Hepatocyte (in vitro differentiated cells): ENCODE measurements at regions not wholly inside any gene's neighbourhood (a gene's known extent, or its start where the extent isn't known, plus 50 kb on each side); places are given as distances from the start of the nearest gene placed in this dataset.

ENCODE experiments used
- DNase-seq: peaks from one replicate; pipeline ENCODE4 v3.0.0-alpha.2; 2016; ENCODE audit warnings: low spot score
- H2AFZ ChIP-seq: fragments of 200-600 bp; sonication (generic); 2 replicates; pipeline ENCODE4 v1.6.0; 2016; ENCODE audit warnings: antibody characterized with exemption, mild to moderate bottlenecking
- H3K27ac ChIP-seq: fragments of 200-600 bp; sonication (generic); 2 replicates; pipeline ENCODE4 v1.5.1; 2016; ENCODE audit warnings: mild to moderate bottlenecking
- H3K27me3 ChIP-seq: fragments of 200-600 bp; sonication (generic); 2 replicates; pipeline ENCODE4 v1.6.1; 2016
- H3K36me3 ChIP-seq: fragments of 200-600 bp; sonication (generic); replicated peaks from 2 replicates; pipeline ENCODE4 v1.5.1; 2016; ENCODE audit warnings: low read depth; ENCODE audit not compliant: insufficient read depth
- H3K4me1 ChIP-seq: fragments of 200-600 bp; sonication (generic); 2 replicates; pipeline ENCODE4 v1.5.1; 2016; ENCODE audit warnings: mild to moderate bottlenecking, moderate library complexity; ENCODE audit not compliant: insufficient read depth
- H3K4me2 ChIP-seq: fragments of 200-600 bp; sonication (generic); 2 replicates; pipeline ENCODE4 v1.6.0; 2016
- H3K4me3 ChIP-seq: fragments of 200-600 bp; sonication (generic); 2 replicates; pipeline ENCODE4 v1.5.1; 2016; ENCODE audit warnings: mild to moderate bottlenecking
- H3K79me2 ChIP-seq: fragments of 200-600 bp; sonication (generic); 2 replicates; pipeline ENCODE4 v1.6.0; 2017; ENCODE audit warnings: mild to moderate bottlenecking
- H3K9me2 ChIP-seq: fragments of 200-600 bp; sonication (generic); replicated peaks from 2 replicates; pipeline ENCODE4 v1.6.0; 2017; ENCODE audit warnings: mild to moderate bottlenecking; ENCODE audit not compliant: insufficient read depth
- H3K9me3 ChIP-seq: fragments of 200-600 bp; sonication (generic); 2 replicates; pipeline ENCODE4 v1.5.1; 2016; ENCODE audit warnings: low read depth, mild to moderate bottlenecking
- H4K20me1 ChIP-seq: fragments of 200-600 bp; sonication (generic); 2 replicates; pipeline ENCODE4 v1.6.0; 2016; ENCODE audit warnings: mild to moderate bottlenecking; ENCODE audit not compliant: insufficient read depth, poor library complexity, severe bottlenecking
- CTCF ChIP-seq: fragments of 200-600 bp; sonication (generic); IDR thresholded peaks from 2 replicates; pipeline ENCODE4 v1.5.1; 2016; ENCODE audit warnings: antibody characterized with exemption, mild to moderate bottlenecking; ENCODE audit not compliant: poor library complexity
- EZH2 ChIP-seq: fragments of 200-600 bp; sonication (generic); IDR thresholded peaks from 2 replicates; pipeline ENCODE4 v1.6.1; 2016; ENCODE audit warnings: antibody characterized with exemption, mild to moderate bottlenecking, borderline replicate concordance
- EZH2phosphoT487 ChIP-seq: fragments of 200-600 bp; sonication (generic); IDR thresholded peaks from one replicate; pipeline ENCODE4 v1.6.1; 2018; ENCODE audit warnings: antibody characterized with exemption, mild to moderate bottlenecking, low read depth, moderate library complexity; ENCODE audit not compliant: unreplicated experiment, severe bottlenecking
- WGBS: methylation state at CpG from one replicate; pipeline ENCODE4 v1.1.6; 2016; ENCODE audit warnings: low lambda C conversion rate; ENCODE audit errors: missing lambda C conversion rate; 5-methylcytosine and 5-hydroxymethylcytosine counted together

GRCh38 chr14:71474301-71475265, 457.6 kb upstream of the RGS6 start:
- 80% methylated on average over 4 of the region's 4 CpGs for WGBS
- Histone ChIP-seq H3K9me2 (no peaks in the 10 kb centered on the region), H3K79me2 (peaks cover 77% of the 10 kb centered on the region)

GRCh38 chr14:71475916-71476315, 456.3 kb upstream of the RGS6 start:
- H3K27me3 ChIP-seq, result no peaks in the 10 kb centered on the region
- no peaks in the 10 kb centered on the region for H4K20me1 ChIP-seq
- H3K36me3 ChIP-seq, result no peaks in the 10 kb centered on the region
- H3K4me1 ChIP-seq, result peaks cover 6% of the 10 kb centered on the region
- H3K9me3 ChIP-seq, result no peaks in the 10 kb centered on the region
- peaks cover 79% of the 10 kb centered on the region for H3K79me2 ChIP-seq
- no peak overlapping the region for H3K27ac ChIP-seq
- WGBS, result 69% methylated on average over 5 of the region's 5 CpGs
- H2AFZ ChIP-seq, result no peak overlapping the region
- no peak for DNase-seq
- no peaks in the 10 kb centered on the region for H3K9me2 ChIP-seq
- H3K4me2 ChIP-seq, result no peak overlapping the region
- no peak overlapping the region for H3K4me3 ChIP-seq
- TF ChIP-seq EZH2 (no peak), EZH2phosphoT487 (no peak), CTCF (no peak)

More at GRCh38 chr14:71474301-71475265, 457.6 kb upstream of the RGS6 start:
- Histone ChIP-seq H3K27ac (no peak overlapping the region), H3K36me3 (no peaks in the 10 kb centered on the region), H3K4me2 (no peak overlapping the region), H2AFZ (no peak overlapping the region), H3K27me3 (no peaks in the 10 kb centered on the region), H3K9me3 (no peaks in the 10 kb centered on the region), H3K4me3 (no peak overlapping the region), H3K4me1 (peaks cover 6% of the 10 kb centered on the region), H4K20me1 (no peaks in the 10 kb centered on the region)
- DNase-seq, result no peak
- TF ChIP-seq EZH2, result no peak

- Histone ChIP-seq H2AFZ (no peak overlapping the region), H3K27ac (no peak overlapping the region), H3K4me2 (no peak overlapping the region)
Measured at GRCh38 chr14:71478542-71478941, 453.7 kb upstream of the RGS6 start.

More at GRCh38 chr14:71478542-71478941, 453.7 kb upstream of the RGS6 start:
- Histone ChIP-seq H3K4me3 (no peak overlapping the region), H4K20me1 (no peaks in the 10 kb centered on the region), H3K27me3 (no peaks in the 10 kb centered on the region), H3K4me1 (peaks cover 12% of the 10 kb centered on the region), H3K79me2 (peaks cover 60% of the 10 kb centered on the region), H3K9me2 (no peaks in the 10 kb centered on the region), H3K36me3 (no peaks in the 10 kb centered on the region), H3K9me3 (no peaks in the 10 kb centered on the region)
- WGBS, result 89% methylated on average over 4 of the region's 4 CpGs
- no peak for TF ChIP-seq CTCF
- TF ChIP-seq EZH2, result no peak
- no peak for TF ChIP-seq EZH2phosphoT487
- no peak for DNase-seq
